Nephron progenitor cell (in vitro differentiated cells): ENCODE measurements at regions not wholly inside any gene's neighbourhood (a gene's known extent, or its start where the extent isn't known, plus 50 kb on each side); places are given as distances from the start of the nearest gene placed in this dataset.
A peak's percentile ranks its signal among the peaks of the same experiment; 100 is the strongest.

ENCODE experiments used
- DNase-seq: peaks from one replicate; pipeline ENCODE4 v3.0.0; 2021
- H3K27ac Mint-ChIP-seq: 2 replicates; pipeline ENCODE4 v1.8.0; 2021; ENCODE audit warnings: mild to moderate bottlenecking, moderate library complexity, mixed read lengths
- H3K27me3 Mint-ChIP-seq: 2 replicates; pipeline ENCODE4 v1.8.0; 2021; ENCODE audit warnings: mild to moderate bottlenecking, low read depth, mixed read lengths; ENCODE audit not compliant: poor library complexity
- H3K36me3 Mint-ChIP-seq: 2 replicates; pipeline ENCODE4 v1.8.0; 2021; ENCODE audit warnings: low read depth, mixed read lengths
- H3K4me1 Mint-ChIP-seq: 2 replicates; pipeline ENCODE4 v1.8.0; 2021; ENCODE audit warnings: mixed read lengths
- H3K4me3 Mint-ChIP-seq: 2 replicates; pipeline ENCODE4 v1.8.0; 2021; ENCODE audit warnings: mild to moderate bottlenecking, moderate library complexity, mixed read lengths
- H3K9me3 Mint-ChIP-seq: 2 replicates; pipeline ENCODE4 v1.8.0; 2021; ENCODE audit warnings: mild to moderate bottlenecking, moderate library complexity, mixed read lengths
- TF ChIP-seq, protein P1 (sequence below): fragments of 200-600 bp; sonication (generic); IDR thresholded peaks from 2 replicates; pipeline ENCODE4 v1.5.0; 2021; ENCODE audit warnings: antibody characterized with exemption

DNA sequence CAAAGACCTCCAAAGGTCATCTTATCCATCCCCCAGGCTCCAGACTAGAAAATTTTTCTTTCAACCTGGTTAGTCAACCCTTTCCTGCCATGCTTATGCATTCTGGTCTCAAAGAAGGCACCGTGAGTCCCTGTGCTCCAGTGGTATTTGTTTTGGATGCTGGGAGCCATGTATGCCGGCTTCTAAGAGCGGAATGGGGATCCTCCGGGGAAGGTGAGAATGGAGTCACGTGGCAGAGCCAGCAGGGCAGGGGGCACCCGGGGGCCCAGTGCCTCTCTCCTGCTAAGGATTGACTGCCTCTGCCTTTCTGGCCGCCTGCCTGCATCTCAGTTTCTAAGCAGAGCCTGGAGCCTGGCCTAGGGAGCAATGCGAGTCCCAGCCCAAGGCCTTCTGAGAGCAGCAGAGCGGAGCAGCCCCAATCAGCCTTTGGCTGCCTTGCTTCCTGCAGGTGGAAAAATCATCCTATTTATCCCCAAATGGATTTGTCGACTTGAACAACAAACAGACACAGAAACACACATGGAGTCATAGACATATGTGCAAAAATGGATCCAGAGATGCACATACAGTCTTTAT is 141.0 kb downstream of the PJA1 start:
- TF ChIP-seq, protein P1, sequence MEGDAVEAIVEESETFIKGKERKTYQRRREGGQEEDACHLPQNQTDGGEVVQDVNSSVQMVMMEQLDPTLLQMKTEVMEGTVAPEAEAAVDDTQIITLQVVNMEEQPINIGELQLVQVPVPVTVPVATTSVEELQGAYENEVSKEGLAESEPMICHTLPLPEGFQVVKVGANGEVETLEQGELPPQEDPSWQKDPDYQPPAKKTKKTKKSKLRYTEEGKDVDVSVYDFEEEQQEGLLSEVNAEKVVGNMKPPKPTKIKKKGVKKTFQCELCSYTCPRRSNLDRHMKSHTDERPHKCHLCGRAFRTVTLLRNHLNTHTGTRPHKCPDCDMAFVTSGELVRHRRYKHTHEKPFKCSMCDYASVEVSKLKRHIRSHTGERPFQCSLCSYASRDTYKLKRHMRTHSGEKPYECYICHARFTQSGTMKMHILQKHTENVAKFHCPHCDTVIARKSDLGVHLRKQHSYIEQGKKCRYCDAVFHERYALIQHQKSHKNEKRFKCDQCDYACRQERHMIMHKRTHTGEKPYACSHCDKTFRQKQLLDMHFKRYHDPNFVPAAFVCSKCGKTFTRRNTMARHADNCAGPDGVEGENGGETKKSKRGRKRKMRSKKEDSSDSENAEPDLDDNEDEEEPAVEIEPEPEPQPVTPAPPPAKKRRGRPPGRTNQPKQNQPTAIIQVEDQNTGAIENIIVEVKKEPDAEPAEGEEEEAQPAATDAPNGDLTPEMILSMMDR, result no peak
- peaks cover 6% of the 10 kb centered on the region for H3K27me3 Mint-ChIP-seq
- H3K27ac Mint-ChIP-seq, result no peak overlapping the region
- H3K4me3 Mint-ChIP-seq, result no peak overlapping the region
- DNase-seq, result no peak
- no peaks in the 10 kb centered on the region for H3K36me3 Mint-ChIP-seq
- H3K4me1 Mint-ChIP-seq, result peaks cover 43% of the 10 kb centered on the region
- peaks cover 20% of the 10 kb centered on the region for H3K9me3 Mint-ChIP-seq

- H3K27me3 Mint-ChIP-seq, result peaks cover 3% of the 10 kb centered on the region
- no peak for DNase-seq
- TF ChIP-seq, protein P1, result no peak
- peaks cover 21% of the 10 kb centered on the region for H3K9me3 Mint-ChIP-seq
- H3K4me1 Mint-ChIP-seq, result peaks cover 28% of the 10 kb centered on the region
- H3K36me3 Mint-ChIP-seq, result no peaks in the 10 kb centered on the region
- H3K4me3 Mint-ChIP-seq, result no peak overlapping the region
- H3K27ac Mint-ChIP-seq, result no peak overlapping the region
These were observed 142.8 kb downstream of the PJA1 start for GRCh38 chrX:69022430-69022829.

GRCh38 chrX:69021141-69021960 is 143.9 kb downstream of the PJA1 start:
- peak; percentile 20 for DNase-seq
- peaks cover 24% of the 10 kb centered on the region for H3K9me3 Mint-ChIP-seq
- H3K36me3 Mint-ChIP-seq, result no peaks in the 10 kb centered on the region
- H3K4me1 Mint-ChIP-seq, result peaks cover 20% of the 10 kb centered on the region
- no peak overlapping the region for H3K4me3 Mint-ChIP-seq
- peaks cover 3% of the 10 kb centered on the region for H3K27me3 Mint-ChIP-seq
- no peak overlapping the region for H3K27ac Mint-ChIP-seq
- TF ChIP-seq, protein P1, result no peak

- DNase-seq, result no peak
- H3K4me3 Mint-ChIP-seq, result no peak overlapping the region
- H3K9me3 Mint-ChIP-seq, result peaks cover 25% of the 10 kb centered on the region
- peaks cover 3% of the 10 kb centered on the region for H3K27me3 Mint-ChIP-seq
- H3K36me3 Mint-ChIP-seq, result no peaks in the 10 kb centered on the region
- H3K27ac Mint-ChIP-seq, result no peak overlapping the region
- TF ChIP-seq, protein P1, result no peak
- H3K4me1 Mint-ChIP-seq, result peaks cover 22% of the 10 kb centered on the region
These were observed 144.9 kb downstream of the PJA1 start for GRCh38 chrX:69020316-69020715.

- Mint-ChIP-seq H3K9me3 (peaks cover 25% of the 10 kb centered on the region), H3K4me1 (peaks cover 14% of the 10 kb centered on the region), H3K36me3 (no peaks in the 10 kb centered on the region), H3K4me3 (no peak overlapping the region), H3K27ac (no peak overlapping the region), H3K27me3 (peaks cover 3% of the 10 kb centered on the region)
- no peak for DNase-seq
- TF ChIP-seq, protein P1, result no peak
These were observed 146.0 kb downstream of the PJA1 start for GRCh38 chrX:69019073-69019890.
